ENCODE measurements at regions not wholly inside any gene's neighbourhood (a gene's known extent, or its start where the extent isn't known, plus 50 kb on each side); places are given as distances from the start of the nearest gene placed in this dataset.

- H3K14ac ChIP-seq (ENCODE audit: insufficient read length): no peak overlapping the region
- no peak overlapping the region for H2BK15ac ChIP-seq (ENCODE audit: low read length)
- CTCF ChIA-PET (ENCODE audit: partially characterized antibody): interaction anchor here (1.1 kb wide), 1 partner anchor 10 kb away, joined by 3 read pairs; no protein-coding TSS in a partner anchor
- no peaks in the 10 kb centered on the region for H3K36me3 ChIP-seq (ENCODE audit: control insufficient read depth in 2 of 4, insufficient read depth in 4 of 4, low read length in 3 of 4)
- WGBS, 2 experiments (ENCODE audit: extremely low coverage in 1 of 2, insufficient coverage in 1 of 2, insufficient read length in 1 of 2, insufficient replicate concordance in 2 of 2, low coverage in 1 of 2, low lambda C conversion rate in 2 of 2, missing lambda C conversion rate in 1 of 2): 91% methylated on average over 2 of the region's 2 CpGs; no CpG with 5 or more reads in 1 of the 2 experiments
- no peaks in the 10 kb centered on the region for H3K27me3 ChIP-seq (replicated peaks in 1 of 4; ENCODE audit: control insufficient read depth in 3 of 4, extremely low read depth in 1 of 4, insufficient read depth in 3 of 4, low read length in 3 of 4)
- no peak overlapping the region for H3K23ac ChIP-seq (ENCODE audit: insufficient read length)
- H3K4me2 ChIP-seq (ENCODE audit: insufficient read depth in 1 of 2, low read depth in 2 of 2, low read length in 2 of 2): no peak overlapping the region
- no peaks in the 10 kb centered on the region for H3K79me1 ChIP-seq (ENCODE audit: low read depth, low read length)
- H3K18ac ChIP-seq (ENCODE audit: extremely low read depth, low read length): no peak overlapping the region
- no peak overlapping the region for H2BK20ac ChIP-seq (ENCODE audit: low read length)
- no peaks in the 10 kb centered on the region for H3K4me1 ChIP-seq (replicated peaks in 1 of 4; ENCODE audit: control insufficient read depth in 3 of 4, insufficient read depth in 4 of 4, low read length in 3 of 4)
- no peak for FAIRE-seq
- no peak overlapping the region for H3K9ac ChIP-seq (replicated peaks in 1 of 4; ENCODE audit: extremely low read depth in 1 of 4, low read depth in 3 of 4, low read length in 3 of 4)
- no peak overlapping the region for H4K5ac ChIP-seq (ENCODE audit: insufficient read length, low read depth, low read length)
- H4K8ac ChIP-seq (ENCODE audit: extremely low read depth, insufficient read depth, low read length): peak overlapping the region; percentile 38; the same call in 1 of the 2 replicates
- no peak overlapping the region for H3K56ac ChIP-seq (replicated peaks; ENCODE audit: insufficient read length, low read depth, low read length)
- H2AK5ac ChIP-seq (ENCODE audit: low read depth, low read length): no peak overlapping the region
- no peaks in the 10 kb centered on the region for H3K23me2 ChIP-seq (ENCODE audit: low read depth, low read length)
- H4K20me1 ChIP-seq (replicated peaks in 1 of 2; ENCODE audit: control insufficient read depth in 1 of 2, insufficient read depth in 2 of 2, low read length in 2 of 2): no peaks in the 10 kb centered on the region
- H3K27ac ChIP-seq (ENCODE audit: low read depth, low read length): no peak overlapping the region
- TF ChIP-seq NANOG (IDR thresholded peaks at IDR 0.05; ENCODE audit: insufficient read depth, low read depth, low read length, poor library complexity, severe bottlenecking) (no peak), ATF2 (IDR thresholded peaks at IDR 0.05; ENCODE audit: low read length) (no peak), SP2 (IDR thresholded peaks at IDR 0.05; ENCODE audit: low read length) (no peak), SP4 (IDR thresholded peaks at IDR 0.05; ENCODE audit: low read length) (no peak)
- DNase-seq (ENCODE audit: low read depth in 1 of 2, low spot score in 2 of 2): no peak
- no peak overlapping the region for H2BK12ac ChIP-seq (ENCODE audit: low read depth, low read length)
- POLR2A ChIA-PET (ENCODE audit: partially characterized antibody): no interaction called here
- H3K79me2 ChIP-seq (ENCODE audit: control insufficient read depth in 1 of 2, insufficient read depth in 2 of 2, low read length in 2 of 2): no peaks in the 10 kb centered on the region
- H3K4ac ChIP-seq (replicated peaks; ENCODE audit: insufficient read length, low read depth, low read length): no peak overlapping the region
- H3K4me3 ChIP-seq (ENCODE audit: extremely low read depth in 1 of 4, insufficient read depth in 2 of 4, low read depth in 3 of 4, low read length in 4 of 4): no peak overlapping the region
- H2BK5ac ChIP-seq (ENCODE audit: low read depth, low read length): no peak overlapping the region
- H2AFZ ChIP-seq (ENCODE audit: low read length): no peak overlapping the region
- H3K9me3 ChIP-seq (ENCODE audit: insufficient read depth in 2 of 2, low read depth in 1 of 2, low read length in 1 of 2): no peaks in the 10 kb centered on the region
- no peak overlapping the region for H2BK120ac ChIP-seq (replicated peaks; ENCODE audit: low read depth, low read length)
- H4K91ac ChIP-seq (replicated peaks; ENCODE audit: insufficient read length, low read length): no peak overlapping the region
These were observed 2244.0 kb upstream of the ACO1 start for GRCh38 chr9:30140407-30140806.
